Endothelial cell of umbilical vein (primary cell): ENCODE measurements at regions not wholly inside any gene's neighbourhood (a gene's known extent, or its start where the extent isn't known, plus 50 kb on each side); places are given as distances from the start of the nearest gene placed in this dataset.

Experiments used
- BruUV-seq: library from RNA; stranded (reverse); fragments of 400-500 nt; replicated peaks from 2 replicates; lab custom pipeline; 2021; lab: Mats Ljungman, UMichigan
- CTCF ChIA-PET: fragments of 300-600, 350-600 bp; sonication (Branson Sonifier 250); formaldehyde crosslinking; loops from one replicate; lab custom pipeline; 2021; ENCODE audit warnings: antibody characterized with exemption, inconsistent platforms; lab: Charles Lee
- POLR2A ChIA-PET: fragments of 300-600, 350-600 bp; sonication (Branson Sonifier 250); formaldehyde crosslinking; loops from one replicate; lab custom pipeline; 2021; ENCODE audit warnings: antibody characterized with exemption, inconsistent platforms; lab: Charles Lee
- DNase-seq: peaks from one replicate; pipeline ENCODE4 v3.0.0-alpha.2; 2011; ENCODE audit warnings: low read depth, low spot score
- FAIRE-seq: peaks from 2 replicates; lab custom pipeline; 2011; peaks lifted over from hg19 to GRCh38; lab: Jason Lieb, UNC
- H2AFZ ChIP-seq: 2 replicates; pipeline ENCODE4 v1.6.0; 2012; ENCODE audit warnings: low read depth, low read length, control low read depth, inconsistent platforms
- H3K27ac ChIP-seq: 2 replicates; pipeline ENCODE4 v1.5.1; 2011; ENCODE audit warnings: low read depth, mild to moderate bottlenecking, control low read depth, low read length, moderate library complexity; ENCODE audit not compliant: insufficient read depth
- H3K27me3 ChIP-seq, 2 experiments: 2 replicates each; pipeline versions ENCODE4 v1.6.0 to v1.6.1; 2011; ENCODE audit warnings: low read length in 2 of 2, mixed read lengths in 1 of 2; ENCODE audit not compliant: control insufficient read depth in 2 of 2, insufficient read depth in 2 of 2
- H3K36me3 ChIP-seq, 2 experiments: 2 replicates in 1 of 2; 3 replicates in 1 of 2; pipeline ENCODE4 v1.5.1; 2011; ENCODE audit warnings: low read length in 2 of 2, mild to moderate bottlenecking in 1 of 2, moderate library complexity in 1 of 2; ENCODE audit not compliant: control insufficient read depth in 2 of 2, insufficient read depth in 2 of 2; ENCODE audit errors: extremely low read depth in 1 of 2
- H3K4me1 ChIP-seq: 3 replicates; pipeline ENCODE4 v1.5.1; 2011; ENCODE audit warnings: mild to moderate bottlenecking, low read length; ENCODE audit not compliant: control insufficient read depth, insufficient read depth; ENCODE audit errors: extremely low read depth
- H3K4me2 ChIP-seq: 2 replicates; pipeline ENCODE4 v1.6.1; 2011; ENCODE audit warnings: low read length, control low read depth, mixed read lengths; ENCODE audit not compliant: insufficient read depth
- H3K4me3 ChIP-seq, 3 experiments: fragments of 200-600 bp in 1 of 3; sonication (generic), shearing (Covaris generic) in 1 of 3; replicated peaks in 1 of 3; 2 replicates each; pipeline ENCODE4 v1.5.1; 2011 to 2016; ENCODE audit warnings: control low read depth in 3 of 3, low read length in 3 of 3, mild to moderate bottlenecking in 2 of 3, inconsistent platforms in 1 of 3, low read depth in 1 of 3, moderate library complexity in 1 of 3; ENCODE audit not compliant: insufficient read depth in 1 of 3
- H3K79me2 ChIP-seq: 2 replicates; pipeline ENCODE4 v1.6.0; 2012; ENCODE audit warnings: low read length, inconsistent platforms; ENCODE audit not compliant: control insufficient read depth, insufficient read depth
- H3K9ac ChIP-seq: replicated peaks from 2 replicates; pipeline ENCODE3; 2011; ENCODE audit warnings: low read length, control low read depth; ENCODE audit not compliant: insufficient read depth; ENCODE audit errors: extremely low read depth
- H3K9me1 ChIP-seq: replicated peaks from 3 replicates; pipeline ENCODE4 v1.6.0; 2011; ENCODE audit warnings: mild to moderate bottlenecking, low read length; ENCODE audit not compliant: control insufficient read depth, insufficient read depth; ENCODE audit errors: extremely low read depth
- H3K9me3 ChIP-seq: replicated peaks from 2 replicates; pipeline ENCODE4 v1.5.1; 2012; ENCODE audit warnings: low read length, inconsistent platforms; ENCODE audit not compliant: control insufficient read depth, insufficient read depth
- H4K20me1 ChIP-seq: replicated peaks from 2 replicates; pipeline ENCODE3; 2011; ENCODE audit warnings: mild to moderate bottlenecking, low read length; ENCODE audit not compliant: control insufficient read depth, insufficient read depth; ENCODE audit errors: extremely low read depth
- CTCF ChIP-seq, 2 donors: IDR thresholded peaks; 1 replicate in 1 of 2; 2 replicates in 1 of 2; pipeline ENCODE4 v1.5.1; 2011; ENCODE audit warnings: low read length in 2 of 2, mild to moderate bottlenecking in 2 of 2, moderate library complexity in 2 of 2, control low read depth in 1 of 2, inconsistent platforms in 1 of 2, low read depth in 1 of 2; ENCODE audit not compliant: insufficient read depth in 1 of 2; ENCODE audit errors: extremely low read depth in 1 of 2
- EZH2 ChIP-seq: IDR thresholded peaks from 2 replicates; pipeline ENCODE4 v1.6.1; 2012; ENCODE audit warnings: borderline replicate concordance, low read depth, mild to moderate bottlenecking, moderate library complexity, low read length, inconsistent platforms; ENCODE audit not compliant: severe bottlenecking
- FOS ChIP-seq: IDR thresholded peaks from 2 replicates; pipeline ENCODE4 v1.6.1; 2011; ENCODE audit warnings: mild to moderate bottlenecking, low read length, moderate library complexity, borderline replicate concordance; ENCODE audit not compliant: insufficient read depth
- GATA2 ChIP-seq: IDR thresholded peaks from 2 replicates; pipeline ENCODE4 v1.7.0; 2011; ENCODE audit warnings: low read depth, mild to moderate bottlenecking, moderate library complexity, mixed read lengths, low read length; ENCODE audit not compliant: insufficient read length, insufficient read depth
- JUN ChIP-seq: IDR thresholded peaks from 2 replicates; pipeline ENCODE4 v1.6.1; 2011; ENCODE audit warnings: borderline replicate concordance, low read depth; ENCODE audit not compliant: insufficient read length, insufficient read depth
- MAX ChIP-seq: IDR thresholded peaks from 2 replicates; pipeline ENCODE4 v1.6.1; 2011; ENCODE audit not compliant: insufficient read depth, insufficient read length
- MYC ChIP-seq: IDR thresholded peaks from one replicate; pipeline ENCODE4 v1.6.1; 2011; ENCODE audit warnings: mild to moderate bottlenecking, low read depth, low read length
- POLR2A ChIP-seq: IDR thresholded peaks from 2 replicates; pipeline ENCODE4 v1.6.1; 2012; ENCODE audit warnings: low read depth, mild to moderate bottlenecking, control low read depth, low read length
- POLR2AphosphoS5 ChIP-seq: IDR thresholded peaks from 2 replicates; pipeline ENCODE4 v1.6.1; 2012; ENCODE audit warnings: low read depth, mild to moderate bottlenecking, control low read depth, low read length, moderate library complexity; ENCODE audit not compliant: insufficient read depth
- dilution Hi-C: fragments of 300-500 bp; cut with MboI; formaldehyde crosslinking; loops from one replicate; pipeline ENCODE4 v1.15.0; 2019; ENCODE audit warnings: low sequenced_read_pairs; ENCODE audit not compliant: extremely low pct_ligation_motif_present
- intact Hi-C: fragments of 100-400 bp; cut with micrococcal nuclease; formaldehyde crosslinking; loops from one replicate; pipeline ENCODE4 v1.10.0; 2022

- Histone ChIP-seq H3K79me2 (no peaks in the 10 kb centered on the region), H4K20me1 (no peaks in the 10 kb centered on the region), H3K9me3 (peaks cover 9% of the 10 kb centered on the region), H2AFZ (no peak overlapping the region), H3K27ac (no peak overlapping the region), H3K4me1 (no peaks in the 10 kb centered on the region), H3K9me1 (no peaks in the 10 kb centered on the region), H3K9ac (no peak overlapping the region), H3K36me3 (no peaks in the 10 kb centered on the region), H3K4me3 (no peak overlapping the region), H3K4me2 (no peak overlapping the region), H3K27me3 (no peaks in the 10 kb centered on the region)
- intact Hi-C loops = no loop called here
- DNase-seq = no peak
- dilution Hi-C loops = no loop called here
- no peak for FAIRE-seq
- ChIA-PET POLR2A (no interaction called here), CTCF (no interaction called here)
- BruUV-seq = no TSS peak
- no peak for TF ChIP-seq POLR2A
These were observed 473.6 kb upstream of the SLC10A2 start for GRCh38 chr13:103539721-103540381.

- Histone ChIP-seq H3K9me1 (no peaks in the 10 kb centered on the region), H3K27me3 (no peaks in the 10 kb centered on the region), H3K4me1 (no peaks in the 10 kb centered on the region), H3K79me2 (no peaks in the 10 kb centered on the region), H4K20me1 (no peaks in the 10 kb centered on the region), H3K27ac (no peak overlapping the region), H3K9ac (no peak overlapping the region), H3K36me3 (no peaks in the 10 kb centered on the region), H2AFZ (no peak overlapping the region), H3K9me3 (peaks cover 8% of the 10 kb centered on the region), H3K4me3 (no peak overlapping the region), H3K4me2 (no peak overlapping the region)
- no TSS peak for BruUV-seq
- POLR2A ChIA-PET = no interaction called here
- dilution Hi-C loops = no loop called here
- no peak for TF ChIP-seq GATA2
- TF ChIP-seq MYC = no peak
- TF ChIP-seq CTCF (IDR thresholded peaks at IDR 0.05; ENCODE audit: extremely low read depth in 1 of 2, insufficient read depth in 1 of 2, low read depth in 1 of 2, low read length in 2 of 2) = no peak
- no peak for TF ChIP-seq FOS
- TF ChIP-seq EZH2 = no peak
- TF ChIP-seq MAX = no peak
- no peak for TF ChIP-seq POLR2A
- no peak for TF ChIP-seq POLR2AphosphoS5
- TF ChIP-seq JUN = no peak
- DNase-seq = no peak
- no peak for FAIRE-seq
- intact Hi-C loops = no loop called here
- CTCF ChIA-PET = no interaction called here
These were observed 473.0 kb upstream of the SLC10A2 start for GRCh38 chr13:103539265-103539664.
